Ishikawa (cell line): ENCODE measurements at regions not wholly inside any gene's neighbourhood (a gene's known extent, or its start where the extent isn't known, plus 50 kb on each side); places are given as distances from the start of the nearest gene placed in this dataset.

Experiments used
- CEBPB ChIP-seq: IDR thresholded peaks from 2 replicates; pipeline ENCODE4 v1.6.1; 2012
- CREB1 ChIP-seq: IDR thresholded peaks from 2 replicates; pipeline ENCODE4 v1.6.1; 2012; ENCODE audit warnings: low read depth
- EGR1 ChIP-seq: IDR thresholded peaks from 2 replicates; pipeline ENCODE4 v1.6.1; 2012
- EP300 ChIP-seq: IDR thresholded peaks from 2 replicates; pipeline ENCODE4 v1.6.1; 2012; ENCODE audit warnings: borderline replicate concordance
- FOXM1 ChIP-seq: IDR thresholded peaks from 2 replicates; pipeline ENCODE4 v1.6.1; 2012; ENCODE audit warnings: low read depth, borderline replicate concordance
- NFIC ChIP-seq: IDR thresholded peaks from 2 replicates; pipeline ENCODE4 v1.6.1; 2012
- RAD21 ChIP-seq: IDR thresholded peaks from 2 replicates; pipeline ENCODE4 v1.6.1; 2012; ENCODE audit warnings: low read depth
- TAF1 ChIP-seq: IDR thresholded peaks from 2 replicates; pipeline ENCODE4 v1.6.1; 2012; ENCODE audit warnings: low read depth, mild to moderate bottlenecking
- TEAD4 ChIP-seq: IDR thresholded peaks from 2 replicates; pipeline ENCODE4 v1.6.1; 2012
- YY1 ChIP-seq: IDR thresholded peaks from 2 replicates; pipeline ENCODE4 v1.6.1; 2012; ENCODE audit warnings: low read depth
- TF ChIP-seq, protein P1 (sequence below): IDR thresholded peaks from 2 replicates; pipeline ENCODE4 v1.6.1; 2012
- TF ChIP-seq, protein P2 (sequence below): IDR thresholded peaks from 2 replicates; pipeline ENCODE4 v1.6.1; 2012; ENCODE audit warnings: low read depth, mild to moderate bottlenecking
- TF ChIP-seq, protein P3 (sequence below): IDR thresholded peaks from 2 replicates; pipeline ENCODE4 v1.6.1; 2012

DNA sequence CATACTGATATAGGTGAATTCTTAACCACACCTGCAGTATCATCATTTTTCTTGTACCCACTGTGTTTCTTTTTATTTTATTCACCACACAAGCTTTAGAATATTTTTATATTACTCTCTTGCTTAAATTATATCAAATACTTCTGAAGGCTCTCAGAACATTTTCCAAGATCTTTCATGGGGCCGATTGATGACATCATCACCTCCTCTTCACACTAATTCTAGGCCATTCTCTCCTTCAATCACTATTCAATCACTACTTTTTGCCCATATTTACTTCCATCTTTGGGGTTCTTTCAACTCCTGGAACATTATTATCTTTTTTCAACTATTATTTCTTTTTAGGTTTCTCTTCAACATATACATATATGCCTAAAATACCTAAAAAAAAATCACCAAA, 1438.8 kb upstream of the ALCAM start:
- no peak for TF ChIP-seq EGR1
- TF ChIP-seq EP300 = no peak
- TF ChIP-seq CEBPB = no peak
- TF ChIP-seq TAF1 = no peak
- TF ChIP-seq, protein P1, sequence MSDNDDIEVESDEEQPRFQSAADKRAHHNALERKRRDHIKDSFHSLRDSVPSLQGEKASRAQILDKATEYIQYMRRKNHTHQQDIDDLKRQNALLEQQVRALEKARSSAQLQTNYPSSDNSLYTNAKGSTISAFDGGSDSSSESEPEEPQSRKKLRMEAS = no peak
- TF ChIP-seq YY1 = no peak
- TF ChIP-seq, protein P2, sequence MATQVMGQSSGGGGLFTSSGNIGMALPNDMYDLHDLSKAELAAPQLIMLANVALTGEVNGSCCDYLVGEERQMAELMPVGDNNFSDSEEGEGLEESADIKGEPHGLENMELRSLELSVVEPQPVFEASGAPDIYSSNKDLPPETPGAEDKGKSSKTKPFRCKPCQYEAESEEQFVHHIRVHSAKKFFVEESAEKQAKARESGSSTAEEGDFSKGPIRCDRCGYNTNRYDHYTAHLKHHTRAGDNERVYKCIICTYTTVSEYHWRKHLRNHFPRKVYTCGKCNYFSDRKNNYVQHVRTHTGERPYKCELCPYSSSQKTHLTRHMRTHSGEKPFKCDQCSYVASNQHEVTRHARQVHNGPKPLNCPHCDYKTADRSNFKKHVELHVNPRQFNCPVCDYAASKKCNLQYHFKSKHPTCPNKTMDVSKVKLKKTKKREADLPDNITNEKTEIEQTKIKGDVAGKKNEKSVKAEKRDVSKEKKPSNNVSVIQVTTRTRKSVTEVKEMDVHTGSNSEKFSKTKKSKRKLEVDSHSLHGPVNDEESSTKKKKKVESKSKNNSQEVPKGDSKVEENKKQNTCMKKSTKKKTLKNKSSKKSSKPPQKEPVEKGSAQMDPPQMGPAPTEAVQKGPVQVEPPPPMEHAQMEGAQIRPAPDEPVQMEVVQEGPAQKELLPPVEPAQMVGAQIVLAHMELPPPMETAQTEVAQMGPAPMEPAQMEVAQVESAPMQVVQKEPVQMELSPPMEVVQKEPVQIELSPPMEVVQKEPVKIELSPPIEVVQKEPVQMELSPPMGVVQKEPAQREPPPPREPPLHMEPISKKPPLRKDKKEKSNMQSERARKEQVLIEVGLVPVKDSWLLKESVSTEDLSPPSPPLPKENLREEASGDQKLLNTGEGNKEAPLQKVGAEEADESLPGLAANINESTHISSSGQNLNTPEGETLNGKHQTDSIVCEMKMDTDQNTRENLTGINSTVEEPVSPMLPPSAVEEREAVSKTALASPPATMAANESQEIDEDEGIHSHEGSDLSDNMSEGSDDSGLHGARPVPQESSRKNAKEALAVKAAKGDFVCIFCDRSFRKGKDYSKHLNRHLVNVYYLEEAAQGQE = no peak
- no peak for TF ChIP-seq FOXM1
- no peak for TF ChIP-seq RAD21
- no peak for TF ChIP-seq TEAD4
- TF ChIP-seq, protein P3, sequence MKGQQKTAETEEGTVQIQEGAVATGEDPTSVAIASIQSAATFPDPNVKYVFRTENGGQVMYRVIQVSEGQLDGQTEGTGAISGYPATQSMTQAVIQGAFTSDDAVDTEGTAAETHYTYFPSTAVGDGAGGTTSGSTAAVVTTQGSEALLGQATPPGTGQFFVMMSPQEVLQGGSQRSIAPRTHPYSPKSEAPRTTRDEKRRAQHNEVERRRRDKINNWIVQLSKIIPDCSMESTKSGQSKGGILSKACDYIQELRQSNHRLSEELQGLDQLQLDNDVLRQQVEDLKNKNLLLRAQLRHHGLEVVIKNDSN = no peak
- TF ChIP-seq CREB1 = no peak
- TF ChIP-seq NFIC = no peak
